Activated T-helper 1 cell treated with anti-CD3 and anti-CD28 coated beads, Interleukin-12 subunit alpha, Interleukin-12 subunit beta, Interleukin-2, Interleukin-4 antibody, amounts not matched to agents 30 ng/mL and 10 ng/mL and 1 ng/mL, durations not matched to agents 14 hours and 24 hours and 36 hours (primary cell): ENCODE measurements at regions not wholly inside any gene's neighbourhood (a gene's known extent, or its start where the extent isn't known, plus 50 kb on each side); places are given as distances from the start of the nearest gene placed in this dataset.
"Not testable (repeated sequence)": the region's sequence is repeated elsewhere in the genome, so short reads cannot be mapped to it uniquely, and the experiment has no call there.

Source experiments
- DNase-seq: peaks from one replicate; pipeline ENCODE4 v3.0.0; 2021; ENCODE audit warnings: low spot score
- H3K27ac Mint-ChIP-seq: one replicate; pipeline ENCODE4 v1.8.0; 2021; ENCODE audit warnings: mild to moderate bottlenecking, mixed read lengths
- H3K27me3 Mint-ChIP-seq: one replicate; pipeline ENCODE4 v1.8.0; 2022; ENCODE audit warnings: mild to moderate bottlenecking, moderate library complexity, mixed read lengths; ENCODE audit not compliant: insufficient read depth
- H3K36me3 Mint-ChIP-seq: one replicate; pipeline ENCODE4 v1.8.0; 2021; ENCODE audit warnings: low read depth, mixed read lengths
- H3K4me1 Mint-ChIP-seq: one replicate; pipeline ENCODE4 v1.8.0; 2021; ENCODE audit warnings: low read depth, mixed read lengths
- H3K4me3 Mint-ChIP-seq: one replicate; pipeline ENCODE4 v1.8.0; 2021; ENCODE audit warnings: mild to moderate bottlenecking, moderate library complexity, mixed read lengths
- H3K9me3 Mint-ChIP-seq: one replicate; pipeline ENCODE4 v1.8.0; 2021; ENCODE audit warnings: mixed read lengths
- intact Hi-C: fragments of 100-400 bp; cut with micrococcal nuclease; formaldehyde crosslinking; loops from one replicate; pipeline ENCODE4 v1.15.1; 2024

DNA sequence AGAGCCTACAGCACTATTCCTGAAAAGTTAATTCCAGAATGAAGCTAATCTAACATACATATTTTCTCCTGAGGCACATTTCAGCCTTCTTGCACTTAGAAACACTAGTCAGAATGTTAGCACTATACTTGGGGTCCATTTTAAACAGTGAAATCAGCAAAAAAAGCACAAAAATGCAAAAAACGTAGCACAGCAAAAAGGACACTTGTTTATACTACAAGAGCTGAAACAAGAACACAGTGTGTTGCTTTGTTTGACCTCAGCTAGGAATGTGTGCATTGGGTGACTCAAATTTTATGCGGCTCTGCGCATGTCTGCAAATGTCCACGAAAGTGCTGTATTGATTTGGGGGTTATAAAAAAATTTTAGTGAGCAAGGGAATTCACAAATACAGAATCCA lies 226.2 kb downstream of the KCNRG start:
- peaks cover 8% of the 10 kb centered on the region for H3K36me3 Mint-ChIP-seq
- no peak overlapping the region for H3K4me3 Mint-ChIP-seq
- intact Hi-C loops, result no loop called here
- no peak overlapping the region for H3K27ac Mint-ChIP-seq
- H3K9me3 Mint-ChIP-seq, result peaks cover 5% of the 10 kb centered on the region
- H3K27me3 Mint-ChIP-seq, result peaks cover 14% of the 10 kb centered on the region
- H3K4me1 Mint-ChIP-seq, result peaks cover 72% of the 10 kb centered on the region
- no peak for DNase-seq

DNA sequence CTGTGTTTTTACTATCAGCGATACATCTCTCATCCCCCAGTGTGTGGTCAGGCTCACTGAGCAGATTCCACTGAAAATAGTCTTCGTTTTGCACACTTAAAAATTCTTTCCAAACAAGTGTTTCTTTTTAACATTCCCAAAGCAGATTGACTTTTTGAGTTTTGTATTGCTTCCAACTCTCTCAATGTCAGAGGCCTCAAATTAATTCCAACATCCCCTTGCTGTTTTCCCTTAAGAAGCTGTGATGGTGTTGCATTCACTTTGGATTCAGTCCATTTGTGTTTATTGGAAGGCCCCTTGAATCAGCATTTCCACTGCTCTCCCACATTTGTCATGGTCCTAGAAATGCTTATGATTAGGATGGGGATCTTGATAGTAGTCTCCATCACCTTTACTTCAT lies 228.7 kb downstream of the KCNRG start:
- Mint-ChIP-seq H3K4me1 (peaks cover 58% of the 10 kb centered on the region), H3K27me3 (peaks cover 18% of the 10 kb centered on the region), H3K27ac (no peak overlapping the region), H3K9me3 (peaks cover 12% of the 10 kb centered on the region), H3K4me3 (no peak overlapping the region), H3K36me3 (peaks cover 10% of the 10 kb centered on the region)
- DNase-seq, result no peak
- intact Hi-C loops, result loop anchor here (2.0 kb wide), 1 partner anchor 77 kb away; no protein-coding TSS in a partner anchor

DNA sequence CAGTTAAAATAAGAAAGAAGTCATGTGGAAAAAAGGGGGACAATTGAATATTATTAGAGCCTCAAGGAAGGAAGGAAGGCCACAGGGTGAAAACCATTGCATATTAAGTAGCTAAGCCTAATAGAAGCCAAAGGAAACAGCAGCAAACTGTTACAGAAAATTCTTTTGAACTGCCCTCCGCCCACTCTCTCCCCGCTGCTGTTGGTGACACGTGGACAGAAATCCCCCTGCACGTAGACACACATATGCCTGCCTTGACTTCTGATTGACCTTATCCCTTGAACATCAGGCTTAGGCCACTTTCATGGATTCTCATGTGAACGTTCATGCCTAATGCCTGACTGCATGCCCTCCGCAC lies 229.1 kb downstream of the KCNRG start:
- DNase-seq, result no peak
- intact Hi-C loops, result loop anchor here (2.0 kb wide), 1 partner anchor 78 kb away; no protein-coding TSS in a partner anchor
- Mint-ChIP-seq H3K4me3 (peak overlapping the region; percentile 20), H3K27me3 (peaks cover 19% of the 10 kb centered on the region), H3K36me3 (peaks cover 10% of the 10 kb centered on the region), H3K4me1 (peaks cover 58% of the 10 kb centered on the region), H3K9me3 (peaks cover 12% of the 10 kb centered on the region), H3K27ac (peak overlapping the region; percentile 73)

DNA sequence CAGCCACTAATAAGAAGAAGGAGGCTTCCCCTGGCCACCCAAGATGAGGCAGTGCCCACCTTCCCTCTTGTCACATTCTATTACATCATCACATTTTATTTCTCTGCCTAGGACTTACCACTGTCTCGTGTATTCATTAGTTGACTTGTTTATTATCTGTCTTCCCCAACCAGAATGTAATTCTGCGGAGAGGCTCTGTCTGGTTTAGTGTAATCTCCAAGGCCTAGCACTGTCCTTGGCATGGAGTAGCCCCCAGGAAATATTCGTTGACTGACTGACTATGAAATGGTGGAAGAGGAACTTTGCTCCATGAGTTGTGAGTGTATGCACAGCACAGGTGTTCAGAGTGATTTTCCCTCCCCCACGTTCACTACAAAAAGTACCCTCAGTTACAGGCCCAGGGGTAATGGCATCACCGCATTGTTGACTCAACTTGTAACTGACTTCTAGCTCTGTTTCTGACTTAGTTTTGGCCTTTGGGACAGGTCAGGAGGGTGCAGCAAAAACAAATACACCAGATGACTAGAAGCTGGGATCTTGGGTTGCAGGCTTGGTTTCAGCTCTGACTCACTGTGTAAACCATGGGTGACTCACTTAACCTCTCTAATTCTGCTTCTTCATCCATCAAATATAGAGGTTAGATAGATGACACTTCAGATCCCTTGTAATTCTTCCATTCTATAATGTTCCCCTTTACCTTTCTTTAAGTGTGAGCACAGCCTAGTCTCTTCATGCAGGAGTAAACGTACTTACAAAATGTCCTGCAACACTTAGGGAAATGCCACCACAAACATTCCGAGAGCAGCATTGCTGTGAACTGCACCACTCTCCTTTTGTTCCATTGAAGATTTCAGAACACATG lies 229.7 kb downstream of the KCNRG start:
- Mint-ChIP-seq H3K36me3 (peaks cover 10% of the 10 kb centered on the region), H3K27ac (peak overlapping the region; percentile 73), H3K27me3 (peaks cover 21% of the 10 kb centered on the region), H3K4me3 (peak overlapping the region; percentile 20), H3K9me3 (peaks cover 12% of the 10 kb centered on the region), H3K4me1 (peaks cover 56% of the 10 kb centered on the region)
- peak; percentile 53 for DNase-seq
- intact Hi-C loops, result loop anchor here (1.0 to 5.0 kb wide), 9 partner anchors 8 to 667 kb away; no protein-coding TSS in a partner anchor

DNA sequence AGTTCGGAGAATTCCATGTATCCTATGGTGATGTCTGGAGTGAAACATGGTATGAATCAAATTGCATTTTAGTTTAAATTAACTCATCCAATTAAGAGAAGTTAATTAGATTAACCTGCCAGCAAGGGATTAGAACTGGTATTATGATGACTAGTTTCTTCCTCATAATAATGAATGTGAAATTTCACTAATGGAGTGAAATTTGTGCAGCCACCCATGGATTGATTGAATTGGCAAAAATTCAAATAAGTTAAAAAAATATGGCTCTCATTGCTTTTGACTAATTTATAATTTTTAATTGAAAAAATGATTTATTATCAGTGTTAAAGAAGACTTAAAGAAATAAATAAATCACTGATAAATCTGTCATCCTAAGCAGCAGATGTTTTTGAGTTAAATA lies 232.0 kb downstream of the KCNRG start:
- H3K4me3 Mint-ChIP-seq, result no peak overlapping the region
- H3K4me1 Mint-ChIP-seq, result peaks cover 65% of the 10 kb centered on the region
- peaks cover 14% of the 10 kb centered on the region for H3K36me3 Mint-ChIP-seq
- intact Hi-C loops, result loop anchor here (5.0 kb wide), 2 partner anchors 35 to 665 kb away; no protein-coding TSS in a partner anchor
- H3K27me3 Mint-ChIP-seq, result peaks cover 30% of the 10 kb centered on the region
- H3K9me3 Mint-ChIP-seq, result peaks cover 19% of the 10 kb centered on the region
- no peak overlapping the region for H3K27ac Mint-ChIP-seq
- DNase-seq, result no peak

DNA sequence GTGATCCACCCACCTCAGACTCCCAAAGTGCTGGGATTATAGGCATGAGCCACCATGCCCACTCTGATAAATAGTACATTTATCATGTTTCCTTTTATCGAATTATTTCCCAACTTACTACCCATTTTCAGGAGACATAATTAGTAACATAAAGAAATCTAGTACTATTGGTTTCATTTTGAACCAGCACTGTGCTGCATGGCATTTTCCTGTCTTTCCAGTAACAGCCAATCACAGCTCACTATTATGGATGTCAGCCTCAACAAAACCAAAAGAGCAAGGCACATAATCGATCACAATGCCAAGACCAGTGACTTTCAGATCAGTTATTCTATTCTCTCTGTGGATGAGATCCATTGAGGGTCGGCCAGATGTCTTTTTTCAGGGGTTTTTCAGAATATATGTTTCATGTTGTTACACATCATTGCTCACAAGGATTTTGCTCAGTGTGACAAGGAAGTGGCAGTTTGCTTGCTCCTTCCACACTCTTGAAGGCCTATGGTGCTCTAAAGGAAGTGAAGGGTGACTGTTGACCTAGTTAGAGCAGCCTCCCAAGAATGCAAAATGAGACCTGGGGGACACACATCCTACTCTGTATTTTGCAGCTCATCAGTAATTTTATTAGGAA lies 233.4 kb downstream of the KCNRG start:
- Mint-ChIP-seq H3K9me3 (peaks cover 26% of the 10 kb centered on the region), H3K27ac (peak overlapping the region; percentile 27), H3K4me3 (no peak overlapping the region), H3K27me3 (peaks cover 34% of the 10 kb centered on the region), H3K36me3 (peaks cover 20% of the 10 kb centered on the region), H3K4me1 (peaks cover 62% of the 10 kb centered on the region)
- DNase-seq, result no peak
- intact Hi-C loops, result loop anchor here (5.0 kb wide), 2 partner anchors 36 to 664 kb away; no protein-coding TSS in a partner anchor

DNA sequence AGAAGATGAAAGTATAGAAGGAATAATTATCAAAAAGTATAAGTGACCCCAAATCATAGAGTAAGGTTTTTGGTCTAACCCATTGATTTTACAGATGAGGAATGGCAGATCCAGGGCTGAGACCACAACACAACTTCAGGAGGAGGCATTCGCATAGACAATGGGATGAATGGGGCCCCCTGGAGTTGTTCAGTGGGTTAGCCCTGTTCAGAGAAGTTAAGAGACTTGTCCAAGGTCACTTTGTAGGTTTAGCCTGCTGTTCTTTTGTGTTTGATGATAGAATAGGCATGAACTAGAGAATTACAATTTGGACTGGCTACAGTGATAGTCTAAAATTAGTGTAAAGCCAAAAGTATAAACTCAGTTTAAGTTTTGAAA lies 233.9 kb downstream of the KCNRG start:
- Mint-ChIP-seq H3K27ac (no peak overlapping the region), H3K4me3 (no peak overlapping the region), H3K9me3 (peaks cover 26% of the 10 kb centered on the region), H3K4me1 (peaks cover 57% of the 10 kb centered on the region), H3K36me3 (peaks cover 17% of the 10 kb centered on the region), H3K27me3 (peaks cover 34% of the 10 kb centered on the region)
- intact Hi-C loops, result loop anchor here (5.0 kb wide), 2 partner anchors 37 to 663 kb away; no protein-coding TSS in a partner anchor
- no peak for DNase-seq

DNA sequence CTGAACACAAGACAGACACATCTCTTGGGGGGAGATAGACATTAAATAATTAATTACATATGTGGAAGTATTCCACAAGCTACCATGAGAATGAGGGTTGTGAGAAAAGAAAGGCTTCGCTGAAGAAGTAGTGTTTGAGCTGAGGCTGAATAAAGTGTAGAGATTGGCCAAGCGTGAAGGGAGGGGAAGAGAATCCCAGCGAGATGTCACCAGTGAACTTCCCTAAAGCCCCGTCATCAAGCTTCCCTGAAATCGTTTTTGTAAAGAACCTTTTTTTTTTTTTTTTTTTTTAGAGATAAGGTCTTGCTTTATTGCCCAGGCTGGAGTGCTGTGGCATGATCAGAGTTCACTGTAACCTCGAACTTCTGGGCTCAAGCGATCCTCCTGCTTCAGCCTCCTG lies 235.2 kb downstream of the KCNRG start:
- H3K4me3 Mint-ChIP-seq, result no peak overlapping the region
- peaks cover 36% of the 10 kb centered on the region for H3K27me3 Mint-ChIP-seq
- intact Hi-C loops, result no loop called here
- no peak overlapping the region for H3K27ac Mint-ChIP-seq
- DNase-seq, result no peak
- peaks cover 50% of the 10 kb centered on the region for H3K4me1 Mint-ChIP-seq
- H3K36me3 Mint-ChIP-seq, result peaks cover 14% of the 10 kb centered on the region
- peaks cover 21% of the 10 kb centered on the region for H3K9me3 Mint-ChIP-seq

DNA sequence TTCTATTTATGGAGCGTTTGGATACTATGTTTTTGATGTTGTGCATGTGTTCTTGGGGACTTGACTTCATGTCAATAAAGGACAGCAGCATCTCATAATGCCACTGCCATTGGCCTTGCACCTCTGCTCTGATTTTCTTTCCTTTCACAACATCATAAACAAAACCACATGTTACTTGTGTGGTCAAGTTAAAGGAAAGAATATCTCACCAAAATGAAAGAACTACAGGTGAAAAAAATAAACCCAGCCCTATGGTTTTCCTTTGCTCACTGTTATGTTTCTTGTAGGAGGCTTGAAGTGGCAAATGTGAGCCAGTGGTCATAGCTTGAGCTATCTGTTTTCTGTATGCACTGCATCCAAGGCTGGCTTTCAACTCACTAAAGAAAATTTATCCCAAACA lies 240.4 kb downstream of the KCNRG start:
- peaks cover 46% of the 10 kb centered on the region for H3K27me3 Mint-ChIP-seq
- no peak for DNase-seq

DNA sequence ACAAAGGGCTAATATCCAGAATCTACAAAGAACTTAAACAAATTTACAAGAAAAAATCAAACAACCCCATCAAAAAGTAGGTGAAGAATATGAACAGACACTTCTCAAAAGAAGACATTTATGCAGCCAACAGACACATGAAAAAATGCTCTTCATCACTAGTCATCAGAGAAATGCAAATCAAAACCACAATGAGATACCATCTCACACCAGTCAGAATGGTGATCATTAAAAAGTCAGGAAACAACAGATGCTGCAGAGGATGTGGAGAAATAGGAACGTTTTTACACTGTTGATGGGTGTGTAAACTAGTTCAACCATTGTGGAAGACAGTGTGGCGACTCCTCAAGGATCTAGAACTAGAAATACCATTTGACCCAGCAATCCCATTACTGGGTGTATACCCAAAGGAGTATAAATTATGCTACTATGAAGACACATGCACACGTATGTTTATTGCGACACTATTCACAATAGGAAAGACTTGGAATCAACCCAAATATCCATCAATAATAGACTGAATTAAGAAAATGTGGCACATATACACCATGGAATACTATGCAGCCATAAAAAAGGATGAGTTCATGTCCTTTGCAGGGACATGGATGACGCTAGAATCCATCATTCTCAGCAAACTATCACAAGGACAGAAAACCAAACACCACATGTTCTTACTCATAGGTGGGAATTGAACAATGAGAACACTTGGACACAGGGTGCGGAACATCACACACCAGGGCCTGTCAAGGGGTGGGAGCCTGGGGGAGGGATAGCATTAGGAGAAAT lies 241.5 kb downstream of the KCNRG start:
- DNase-seq, result not testable (repeated sequence)
- H3K36me3 Mint-ChIP-seq, result peaks cover 11% of the 10 kb centered on the region
- peak overlapping the region; percentile 73 for H3K27ac Mint-ChIP-seq
- intact Hi-C loops, result loop anchor here (2.0 kb wide), 1 partner anchor 28 kb away; no protein-coding TSS in a partner anchor
- peaks cover 18% of the 10 kb centered on the region for H3K9me3 Mint-ChIP-seq
- H3K4me1 Mint-ChIP-seq, result peaks cover 66% of the 10 kb centered on the region
- peak overlapping the region; percentile 63 for H3K4me3 Mint-ChIP-seq
- H3K27me3 Mint-ChIP-seq, result peaks cover 45% of the 10 kb centered on the region

More for the DNA sequence above, 240.4 kb downstream of the KCNRG start:
- Mint-ChIP-seq H3K4me3 (no peak overlapping the region), H3K27ac (peak overlapping the region; percentile 62), H3K9me3 (peaks cover 19% of the 10 kb centered on the region), H3K4me1 (peaks cover 69% of the 10 kb centered on the region), H3K36me3 (peaks cover 15% of the 10 kb centered on the region)
- intact Hi-C loops, result loop anchor here (1.0 to 2.0 kb wide), 6 partner anchors 10 to 111 kb away; no protein-coding TSS in a partner anchor

DNA sequence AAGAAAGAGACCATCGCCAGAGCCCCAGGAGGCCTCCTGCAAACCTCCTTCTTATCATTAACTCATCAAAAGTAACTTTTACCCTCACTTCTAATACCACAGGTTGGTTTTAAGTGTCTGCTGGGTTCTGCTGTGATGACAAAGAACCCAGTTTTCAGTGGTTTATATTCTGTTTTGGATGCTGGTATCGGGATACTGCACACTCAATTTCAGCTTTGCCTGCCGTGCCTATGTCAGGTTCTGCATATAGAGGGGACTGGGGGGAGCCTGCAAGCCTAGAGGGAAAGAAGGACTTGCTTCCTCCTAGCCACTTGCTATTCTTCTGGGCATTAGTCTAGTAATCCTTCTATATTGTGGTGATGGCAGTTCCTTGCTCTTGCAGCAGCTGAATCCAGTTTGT lies 242.4 kb downstream of the KCNRG start:
- intact Hi-C loops, result loop anchor here (2.0 kb wide), 1 partner anchor 27 kb away; no protein-coding TSS in a partner anchor
- Mint-ChIP-seq H3K27me3 (peaks cover 43% of the 10 kb centered on the region), H3K4me3 (no peak overlapping the region), H3K36me3 (peaks cover 4% of the 10 kb centered on the region), H3K27ac (no peak overlapping the region), H3K4me1 (peaks cover 58% of the 10 kb centered on the region), H3K9me3 (peaks cover 10% of the 10 kb centered on the region)
- DNase-seq, result no peak

DNA sequence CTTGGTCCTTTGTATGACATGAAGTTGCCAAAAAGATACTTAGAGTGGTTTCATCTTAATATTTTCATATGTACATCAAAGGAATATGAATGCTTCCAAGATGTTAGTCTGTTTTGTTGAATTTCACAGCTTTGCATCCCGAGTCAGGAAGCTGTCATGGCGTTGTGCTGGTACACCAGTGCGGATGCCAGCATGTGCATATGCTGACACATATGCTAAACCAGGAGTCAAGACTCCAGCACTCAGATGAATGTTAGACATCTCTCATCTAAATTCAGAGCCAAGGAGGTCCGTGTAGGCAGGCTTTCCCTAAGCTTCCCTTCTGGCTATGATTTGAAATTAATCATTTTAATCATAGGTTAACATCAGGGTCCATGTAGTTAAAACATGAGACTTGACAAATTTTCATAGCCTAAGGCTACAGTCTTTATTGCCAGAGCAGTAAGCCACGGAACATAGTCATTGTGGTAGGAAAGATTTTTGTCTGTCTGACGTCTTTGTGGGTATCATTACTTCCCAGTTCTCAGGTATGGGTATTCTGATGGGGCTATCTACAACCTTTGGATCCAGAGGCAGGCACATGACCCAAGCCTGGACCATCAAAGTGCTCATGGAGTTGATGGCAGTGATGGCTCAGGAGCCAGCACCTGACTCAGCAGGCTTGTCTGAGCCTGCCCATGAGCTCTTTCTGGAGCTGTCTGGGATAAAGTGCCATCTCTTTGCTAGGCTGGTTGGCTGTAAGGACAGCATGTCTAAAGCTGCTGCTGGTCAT lies 246.1 kb downstream of the KCNRG start:
- intact Hi-C loops, result no loop called here
- peaks cover 8% of the 10 kb centered on the region for H3K9me3 Mint-ChIP-seq
- H3K27ac Mint-ChIP-seq, result peak overlapping the region; percentile 30
- H3K27me3 Mint-ChIP-seq, result peaks cover 46% of the 10 kb centered on the region
- no peak overlapping the region for H3K4me3 Mint-ChIP-seq
- DNase-seq, result no peak
- H3K4me1 Mint-ChIP-seq, result peaks cover 39% of the 10 kb centered on the region
- H3K36me3 Mint-ChIP-seq, result peaks cover 2% of the 10 kb centered on the region
